ENCODE measurements at regions not wholly inside any gene's neighbourhood (a gene's known extent, or its start where the extent isn't known, plus 50 kb on each side); places are given as distances from the start of the nearest gene placed in this dataset.

GRCh38 chr4:17164666-17165065 lies 266.2 kb upstream of the LDB2 start:
- no peak for DNase-seq

GRCh38 chr4:17163156-17163771 lies 264.8 kb upstream of the LDB2 start:
- DNase-seq: no peak

- DNase-seq: no peak
These were observed 258.9 kb upstream of the LDB2 start for GRCh38 chr4:17157304-17157703.

- no peak for DNase-seq
These were observed 257.0 kb upstream of the LDB2 start for GRCh38 chr4:17155486-17155885.

GRCh38 chr4:17153572-17153971 lies 255.1 kb upstream of the LDB2 start:
- DNase-seq: no peak

- DNase-seq: no peak
These were observed 254.6 kb upstream of the LDB2 start for GRCh38 chr4:17152941-17153540.

GRCh38 chr4:17142232-17142711 lies 243.8 kb upstream of the LDB2 start:
- DNase-seq: no peak

- no peak for DNase-seq
These were observed 240.4 kb upstream of the LDB2 start for GRCh38 chr4:17138847-17139246.

GRCh38 chr4:17134565-17134964 lies 236.1 kb upstream of the LDB2 start:
- DNase-seq: no peak

GRCh38 chr4:17134100-17134499 lies 235.7 kb upstream of the LDB2 start:
- DNase-seq: no peak

- no peak for DNase-seq
These were observed 233.8 kb upstream of the LDB2 start for GRCh38 chr4:17132226-17132625.

- no peak for DNase-seq
These were observed 229.8 kb upstream of the LDB2 start for GRCh38 chr4:17128268-17128667.

GRCh38 chr4:17126321-17126966 lies 228.0 kb upstream of the LDB2 start:
- no peak for DNase-seq

- no peak for DNase-seq
These were observed 226.3 kb upstream of the LDB2 start for GRCh38 chr4:17124767-17125166.

- no peak for DNase-seq
These were observed 222.3 kb upstream of the LDB2 start for GRCh38 chr4:17120761-17121160.

- no peak for DNase-seq
These were observed 219.3 kb upstream of the LDB2 start for GRCh38 chr4:17117746-17118145.

GRCh38 chr4:17115583-17115982 lies 217.1 kb upstream of the LDB2 start:
- no peak for DNase-seq

- no peak for DNase-seq
These were observed 213.8 kb upstream of the LDB2 start for GRCh38 chr4:17112292-17112659.

- no peak for DNase-seq
These were observed 210.7 kb upstream of the LDB2 start for GRCh38 chr4:17109126-17109525.

GRCh38 chr4:17103231-17103630 lies 204.8 kb upstream of the LDB2 start:
- no peak for DNase-seq

- no peak for DNase-seq
These were observed 200.6 kb upstream of the LDB2 start for GRCh38 chr4:17098996-17099395.

GRCh38 chr4:17098401-17098800 lies 200.0 kb upstream of the LDB2 start:
- DNase-seq: no peak

- DNase-seq: no peak
These were observed 198.9 kb upstream of the LDB2 start for GRCh38 chr4:17097362-17097761.

- no peak for DNase-seq
These were observed 198.2 kb upstream of the LDB2 start for GRCh38 chr4:17096692-17097091.

GRCh38 chr4:17095771-17096170 lies 197.3 kb upstream of the LDB2 start:
- no peak for DNase-seq

Measured in activated T-cell treated with anti-CD3 and anti-CD28 coated beads for 4 hours (primary cell).